ENCODE measurements at regions not wholly inside any gene's neighbourhood (a gene's known extent, or its start where the extent isn't known, plus 50 kb on each side); places are given as distances from the start of the nearest gene placed in this dataset.
"Not testable (repeated sequence)": the region's sequence is repeated elsewhere in the genome, so short reads cannot be mapped to it uniquely, and the experiment has no call there.

DNA sequence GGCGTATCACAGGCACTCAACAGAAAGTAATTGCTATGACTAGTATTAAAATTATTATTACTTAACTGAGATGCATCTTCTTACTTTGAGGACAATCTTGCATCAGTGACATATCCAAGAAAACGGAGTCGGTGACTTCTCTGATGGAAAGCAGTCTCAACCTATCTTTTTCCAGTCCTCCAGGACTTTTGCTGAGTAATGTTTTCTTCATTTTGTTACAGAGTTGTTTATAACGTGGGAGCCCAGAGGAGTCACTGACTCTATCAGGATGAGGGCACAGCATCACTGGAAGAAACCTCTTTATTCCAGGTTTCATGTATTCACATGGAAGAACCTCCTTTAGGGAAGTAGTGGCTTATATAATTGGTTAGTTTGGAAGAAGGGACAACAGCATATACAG, 51.5 kb upstream of the MELK start:
- DNase-seq, result no peak
- Mint-ChIP-seq H3K4me1 (ENCODE audit: low read depth) (no peaks in the 10 kb centered on the region), H3K27me3 (no peaks in the 10 kb centered on the region), H3K36me3 (ENCODE audit: low read depth) (no peaks in the 10 kb centered on the region), H3K4me3 (no peak overlapping the region), H3K27ac (no peak overlapping the region), H3K9me3 (no peaks in the 10 kb centered on the region)

GRCh38 chr9:36517131-36517530, 55.6 kb upstream of the MELK start:
- Mint-ChIP-seq H3K27me3 (no peaks in the 10 kb centered on the region), H3K27ac (no peak overlapping the region), H3K36me3 (ENCODE audit: low read depth) (no peaks in the 10 kb centered on the region), H3K4me3 (no peak overlapping the region), H3K9me3 (no peaks in the 10 kb centered on the region), H3K4me1 (ENCODE audit: low read depth) (no peaks in the 10 kb centered on the region)
- DNase-seq, result no peak

DNA sequence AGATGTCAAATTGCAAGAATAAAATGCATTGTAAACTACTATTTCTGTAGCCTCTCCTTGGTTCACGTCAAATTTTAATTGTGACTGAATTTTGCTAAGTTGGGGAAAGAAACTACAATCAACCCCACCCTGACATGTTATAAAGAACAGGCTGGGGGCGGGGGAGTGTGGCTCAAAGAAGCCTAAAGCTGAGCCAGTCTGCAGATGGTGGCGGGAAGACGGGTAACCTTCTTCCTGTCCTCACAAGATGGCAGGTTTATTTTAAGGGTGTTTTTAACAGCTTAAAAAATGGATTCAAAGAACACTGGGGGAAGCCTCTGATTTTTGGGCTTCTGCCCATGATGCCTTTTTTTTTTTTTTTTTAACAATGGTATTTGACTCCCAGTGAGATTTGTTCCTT, 68.5 kb upstream of the MELK start:
- no peaks in the 10 kb centered on the region for H3K36me3 Mint-ChIP-seq (ENCODE audit: low read depth)
- no peaks in the 10 kb centered on the region for H3K9me3 Mint-ChIP-seq
- H3K27me3 Mint-ChIP-seq, result no peaks in the 10 kb centered on the region
- peak; percentile 34 for DNase-seq
- no peak overlapping the region for H3K4me3 Mint-ChIP-seq
- H3K27ac Mint-ChIP-seq, result peak overlapping the region; percentile 55
- peaks cover 20% of the 10 kb centered on the region for H3K4me1 Mint-ChIP-seq (ENCODE audit: low read depth)

GRCh38 chr9:36503172-36504088, 69.3 kb upstream of the MELK start:
- H3K4me3 Mint-ChIP-seq, result no peak overlapping the region
- H3K27me3 Mint-ChIP-seq, result no peaks in the 10 kb centered on the region
- no peaks in the 10 kb centered on the region for H3K36me3 Mint-ChIP-seq (ENCODE audit: low read depth)
- DNase-seq, result no peak
- H3K27ac Mint-ChIP-seq, result peak overlapping the region; percentile 55
- H3K4me1 Mint-ChIP-seq (ENCODE audit: low read depth), result peaks cover 20% of the 10 kb centered on the region
- H3K9me3 Mint-ChIP-seq, result no peaks in the 10 kb centered on the region

GRCh38 chr9:36501727-36502126, 71.0 kb upstream of the MELK start:
- H3K9me3 Mint-ChIP-seq, result no peaks in the 10 kb centered on the region
- no peak overlapping the region for H3K4me3 Mint-ChIP-seq
- H3K4me1 Mint-ChIP-seq (ENCODE audit: low read depth), result peaks cover 20% of the 10 kb centered on the region
- H3K27me3 Mint-ChIP-seq, result no peaks in the 10 kb centered on the region
- no peak overlapping the region for H3K27ac Mint-ChIP-seq
- no peak for DNase-seq
- no peaks in the 10 kb centered on the region for H3K36me3 Mint-ChIP-seq (ENCODE audit: low read depth)

DNA sequence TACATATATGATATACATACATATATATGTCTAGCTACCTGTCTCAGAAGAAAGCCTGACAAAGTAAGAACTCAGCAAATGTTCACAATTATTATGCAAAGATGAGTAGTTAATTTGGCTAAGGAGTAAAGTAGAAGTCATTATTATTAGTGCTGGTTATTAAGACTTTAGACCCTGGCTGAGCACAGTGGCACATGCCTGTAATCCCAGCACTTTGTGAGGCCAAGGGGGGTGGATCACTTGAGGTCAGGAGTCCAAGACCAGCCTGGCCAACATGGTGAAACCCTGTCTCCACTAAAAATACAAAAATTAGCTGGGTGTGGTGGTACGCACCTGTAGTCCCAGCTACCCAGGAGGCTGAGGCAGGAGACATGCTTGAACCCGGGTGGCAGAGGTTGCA, 71.8 kb upstream of the MELK start:
- H3K27me3 Mint-ChIP-seq; H3K27ac Mint-ChIP-seq; H3K4me3 Mint-ChIP-seq; H3K36me3 Mint-ChIP-seq (ENCODE audit: low read depth); H3K9me3 Mint-ChIP-seq; DNase-seq: not testable (repeated sequence)
- peaks cover 20% of the 10 kb centered on the region for H3K4me1 Mint-ChIP-seq (ENCODE audit: low read depth)

- DNase-seq, result no peak
- H3K4me3 Mint-ChIP-seq, result no peak overlapping the region
- peaks cover 32% of the 10 kb centered on the region for H3K4me1 Mint-ChIP-seq (ENCODE audit: low read depth)
- no peaks in the 10 kb centered on the region for H3K36me3 Mint-ChIP-seq (ENCODE audit: low read depth)
- no peak overlapping the region for H3K27ac Mint-ChIP-seq
- H3K9me3 Mint-ChIP-seq, result no peaks in the 10 kb centered on the region
- no peaks in the 10 kb centered on the region for H3K27me3 Mint-ChIP-seq
Observed at GRCh38 chr9:36499174-36499890, 73.4 kb upstream of the MELK start.

DNA sequence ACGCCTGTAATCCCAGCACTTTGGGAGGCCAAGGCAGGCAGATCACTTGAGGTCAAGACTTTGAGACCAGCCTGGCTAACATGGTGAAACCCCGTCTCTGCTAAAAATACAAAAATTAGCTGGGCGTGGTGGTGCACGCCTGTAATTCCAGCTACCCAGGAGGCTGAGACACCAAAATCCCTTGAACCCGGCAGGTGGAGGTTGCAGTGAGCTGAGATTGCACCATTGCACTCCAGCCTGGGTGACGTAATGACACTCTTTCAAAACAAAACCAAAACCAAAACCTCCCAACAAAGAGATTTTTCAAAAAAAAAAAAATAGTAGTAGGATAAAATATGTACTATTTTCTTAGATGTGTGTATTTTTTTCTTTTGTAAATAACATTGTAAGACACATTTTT, 79.1 kb upstream of the MELK start:
- peaks cover 59% of the 10 kb centered on the region for H3K4me1 Mint-ChIP-seq (ENCODE audit: low read depth)
- not testable (repeated sequence) for H3K9me3 Mint-ChIP-seq; H3K36me3 Mint-ChIP-seq (ENCODE audit: low read depth); H3K27me3 Mint-ChIP-seq
- peak overlapping the region; percentile 65 for H3K4me3 Mint-ChIP-seq
- peak; percentile 52 for DNase-seq
- H3K27ac Mint-ChIP-seq, result peak overlapping the region; percentile 94

GRCh38 chr9:36492865-36493264, 79.8 kb upstream of the MELK start:
- Mint-ChIP-seq H3K4me3 (peak overlapping the region; percentile 61), H3K36me3 (ENCODE audit: low read depth) (no peaks in the 10 kb centered on the region), H3K27ac (peak overlapping the region; percentile 85), H3K9me3 (no peaks in the 10 kb centered on the region), H3K27me3 (no peaks in the 10 kb centered on the region), H3K4me1 (ENCODE audit: low read depth) (peaks cover 66% of the 10 kb centered on the region)
- DNase-seq, result no peak

GRCh38 chr9:36489453-36489852, 83.2 kb upstream of the MELK start:
- no peaks in the 10 kb centered on the region for H3K9me3 Mint-ChIP-seq
- H3K27me3 Mint-ChIP-seq, result no peaks in the 10 kb centered on the region
- no peak overlapping the region for H3K4me3 Mint-ChIP-seq
- peak overlapping the region; percentile 97 for H3K27ac Mint-ChIP-seq
- no peak for DNase-seq
- H3K36me3 Mint-ChIP-seq (ENCODE audit: low read depth), result peaks cover 9% of the 10 kb centered on the region
- peaks cover 67% of the 10 kb centered on the region for H3K4me1 Mint-ChIP-seq (ENCODE audit: low read depth)

DNA sequence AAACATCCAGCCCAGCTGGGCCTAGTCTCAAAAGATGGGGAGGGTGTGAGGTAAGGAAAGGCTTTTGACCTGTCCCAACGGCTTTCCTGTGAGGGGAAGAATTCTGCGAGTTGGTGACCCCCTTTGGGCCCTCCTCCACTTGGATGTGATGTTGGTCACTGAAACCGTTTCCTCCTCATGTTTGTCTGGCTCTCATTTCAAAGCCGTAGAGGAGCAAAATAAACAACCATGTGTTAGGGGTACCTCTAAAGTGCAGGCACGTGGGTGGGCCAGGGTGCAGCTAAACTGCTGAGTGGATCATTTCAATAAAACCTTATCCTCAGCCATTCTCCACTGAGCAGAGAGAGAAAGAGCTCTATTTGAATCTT, 84.3 kb upstream of the MELK start:
- Mint-ChIP-seq H3K4me1 (ENCODE audit: low read depth) (peaks cover 66% of the 10 kb centered on the region), H3K36me3 (ENCODE audit: low read depth) (peaks cover 12% of the 10 kb centered on the region), H3K4me3 (peak overlapping the region; percentile 83), H3K9me3 (no peaks in the 10 kb centered on the region), H3K27me3 (no peaks in the 10 kb centered on the region), H3K27ac (peak overlapping the region; percentile 97)
- DNase-seq, result no peak

DNA sequence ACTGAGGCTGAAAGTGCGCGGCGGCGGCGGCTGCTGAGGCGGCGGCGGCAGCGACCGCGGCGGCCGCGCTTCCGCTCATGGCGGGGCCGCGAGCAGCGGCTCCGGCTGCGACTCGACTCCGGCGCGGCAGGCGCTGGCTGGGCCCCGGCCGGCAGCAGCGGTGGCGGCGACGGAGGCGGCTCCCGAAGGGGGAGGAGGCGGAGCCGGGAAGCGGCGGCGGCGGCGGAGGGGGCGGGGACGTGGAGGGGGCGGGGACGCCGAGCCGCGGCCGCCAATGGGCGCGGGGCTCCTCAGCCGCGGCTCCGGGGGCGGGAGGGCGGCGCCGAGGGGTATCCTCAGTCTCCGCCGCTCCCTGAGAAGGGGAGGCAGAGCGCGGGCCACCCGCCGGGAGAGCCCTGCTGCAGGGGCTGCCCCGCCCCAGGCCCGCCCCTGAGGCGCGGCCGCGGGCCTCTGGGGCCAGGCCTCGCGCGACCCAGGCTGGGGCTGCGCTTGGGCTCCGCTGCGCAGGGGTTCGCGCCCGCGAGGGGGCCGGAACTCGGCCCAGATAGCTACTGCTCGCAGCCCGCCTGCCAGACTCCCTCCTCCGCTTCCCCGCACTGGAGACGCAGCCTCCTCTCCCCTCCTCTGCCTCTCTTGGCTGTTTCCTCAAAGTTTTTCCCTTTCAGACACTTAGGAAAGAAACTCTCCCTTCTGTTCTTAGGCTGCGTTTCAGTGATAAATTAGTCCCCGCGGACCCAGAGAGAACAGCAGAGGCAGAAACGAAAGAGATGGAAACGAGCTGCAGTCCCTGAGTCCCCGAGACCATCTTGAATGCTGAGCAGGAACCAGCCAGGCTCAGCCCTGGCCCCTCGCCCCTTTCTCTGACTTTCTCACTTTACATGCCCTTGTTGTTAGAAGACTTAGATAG, 85.0 kb upstream of the MELK start:
- Mint-ChIP-seq H3K4me1 (ENCODE audit: low read depth) (peaks cover 66% of the 10 kb centered on the region), H3K9me3 (no peaks in the 10 kb centered on the region), H3K27ac (peak overlapping the region; percentile 97), H3K4me3 (peak overlapping the region; percentile 83), H3K27me3 (no peaks in the 10 kb centered on the region), H3K36me3 (ENCODE audit: low read depth) (peaks cover 18% of the 10 kb centered on the region)
- peak; percentile 92 for DNase-seq

DNA sequence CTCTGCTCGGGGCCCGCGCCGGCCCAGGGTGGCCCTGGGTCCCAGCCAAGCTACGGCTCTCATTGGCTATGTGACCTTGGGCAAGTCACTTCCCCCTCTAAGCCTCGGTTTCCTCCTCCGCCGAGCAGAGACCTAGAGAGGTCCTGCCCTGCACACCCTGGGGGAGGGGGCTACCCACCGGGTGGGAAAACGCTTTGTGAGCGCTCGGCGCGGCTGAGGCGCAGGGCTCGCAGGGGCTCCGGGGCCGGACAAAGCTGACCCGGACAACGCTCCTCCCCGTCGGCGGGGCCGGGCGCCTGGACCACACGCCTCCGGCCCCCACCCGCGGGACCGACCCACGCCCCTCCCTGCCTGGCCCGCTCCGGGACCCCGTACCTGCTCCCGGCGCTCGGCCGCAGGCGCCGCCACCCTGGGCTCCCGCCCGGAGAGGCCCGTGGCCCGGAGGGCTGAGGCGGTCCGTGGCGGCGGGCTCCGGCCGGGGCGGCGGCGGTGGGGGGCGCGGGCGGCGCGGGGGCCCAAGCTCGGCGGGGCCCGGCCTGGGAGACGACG, 85.7 kb upstream of the MELK start:
- Mint-ChIP-seq H3K4me1 (ENCODE audit: low read depth) (peaks cover 62% of the 10 kb centered on the region), H3K36me3 (ENCODE audit: low read depth) (peaks cover 21% of the 10 kb centered on the region), H3K27me3 (no peaks in the 10 kb centered on the region), H3K27ac (peak overlapping the region; percentile 88), H3K4me3 (peak overlapping the region; percentile 94), H3K9me3 (no peaks in the 10 kb centered on the region)
- peak; percentile 76 for DNase-seq

DNA sequence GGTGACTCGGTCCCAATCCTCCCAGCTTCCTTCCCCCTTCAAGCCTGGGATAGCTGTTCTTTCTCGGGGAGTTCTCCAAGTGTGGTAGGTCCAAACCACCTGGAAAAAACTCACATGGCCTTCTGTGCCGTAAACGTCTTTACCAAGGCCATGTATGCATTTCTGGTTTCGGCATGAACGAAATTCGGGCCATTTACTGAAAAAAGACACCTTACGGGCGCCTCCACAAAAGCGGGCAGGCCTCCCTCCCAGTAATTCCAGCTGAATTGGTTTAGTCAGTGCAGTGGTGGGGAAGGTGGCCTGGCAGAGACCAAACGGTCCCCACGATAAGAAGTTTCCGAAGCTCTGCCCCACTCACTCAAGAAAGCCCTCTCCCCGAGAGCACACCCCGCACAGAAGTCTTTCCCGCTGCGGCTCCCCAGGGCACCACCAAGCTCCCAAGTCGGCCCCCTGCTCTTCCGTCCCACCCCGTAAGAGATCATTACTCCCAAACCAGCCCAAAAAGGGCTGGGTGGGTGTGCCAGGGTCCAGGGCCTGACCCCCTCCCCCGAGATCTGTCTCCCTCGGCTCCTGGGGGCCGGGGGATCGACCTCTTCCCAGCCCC, 86.3 kb upstream of the MELK start:
- Mint-ChIP-seq H3K4me3 (peak overlapping the region; percentile 94), H3K27me3 (no peaks in the 10 kb centered on the region), H3K27ac (peak overlapping the region; percentile 88), H3K9me3 (no peaks in the 10 kb centered on the region), H3K36me3 (ENCODE audit: low read depth) (peaks cover 21% of the 10 kb centered on the region), H3K4me1 (ENCODE audit: low read depth) (peaks cover 66% of the 10 kb centered on the region)
- DNase-seq, result no peak
